ENCODE measurements at regions not wholly inside any gene's neighbourhood (a gene's known extent, or its start where the extent isn't known, plus 50 kb on each side); places are given as distances from the start of the nearest gene placed in this dataset.
A peak's percentile ranks its signal among the peaks of the same experiment; 100 is the strongest.
"Not testable (repeated sequence)": the region's sequence is repeated elsewhere in the genome, so short reads cannot be mapped to it uniquely, and the experiment has no call there.

DNA sequence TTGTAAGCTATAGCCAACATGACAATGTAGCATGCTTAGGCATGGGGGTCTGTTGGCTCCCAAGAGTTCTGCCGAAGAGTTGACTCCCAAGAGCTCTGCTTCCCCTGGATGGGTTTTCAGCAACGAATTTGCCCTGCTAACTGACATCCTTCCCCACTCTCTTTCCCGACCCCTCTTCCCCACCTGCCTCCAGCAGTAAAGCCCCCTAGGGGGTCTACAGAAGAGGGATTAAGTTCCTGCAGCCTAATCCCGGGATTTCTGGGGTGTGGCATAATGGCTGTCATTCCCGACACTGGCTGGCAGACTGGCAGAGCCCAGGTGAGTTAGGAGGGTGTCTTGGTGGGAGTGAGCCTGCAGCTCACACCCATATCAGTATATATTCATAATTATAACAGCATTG is 121.0 kb upstream of the ZNF184 start:
- no peak for DNase-seq (ENCODE audit: low read depth)
- H3K4me3 ChIP-seq (ENCODE audit: control insufficient read depth, low read depth, low read length), result peak overlapping the region; percentile 69
- no peak for TF ChIP-seq CTCF (conservative IDR thresholded peaks at IDR 0.05; ENCODE audit: control insufficient read depth, insufficient read depth, low read depth, low read length)

- peak overlapping the region; percentile 69 for H3K4me3 ChIP-seq (ENCODE audit: control insufficient read depth, low read depth, low read length)
- no peak for TF ChIP-seq CTCF (conservative IDR thresholded peaks at IDR 0.05; ENCODE audit: control insufficient read depth, insufficient read depth, low read depth, low read length)
- no peak for DNase-seq (ENCODE audit: low read depth)
These were observed 120.4 kb upstream of the ZNF184 start for GRCh38 chr6:27593200-27593818.

DNA sequence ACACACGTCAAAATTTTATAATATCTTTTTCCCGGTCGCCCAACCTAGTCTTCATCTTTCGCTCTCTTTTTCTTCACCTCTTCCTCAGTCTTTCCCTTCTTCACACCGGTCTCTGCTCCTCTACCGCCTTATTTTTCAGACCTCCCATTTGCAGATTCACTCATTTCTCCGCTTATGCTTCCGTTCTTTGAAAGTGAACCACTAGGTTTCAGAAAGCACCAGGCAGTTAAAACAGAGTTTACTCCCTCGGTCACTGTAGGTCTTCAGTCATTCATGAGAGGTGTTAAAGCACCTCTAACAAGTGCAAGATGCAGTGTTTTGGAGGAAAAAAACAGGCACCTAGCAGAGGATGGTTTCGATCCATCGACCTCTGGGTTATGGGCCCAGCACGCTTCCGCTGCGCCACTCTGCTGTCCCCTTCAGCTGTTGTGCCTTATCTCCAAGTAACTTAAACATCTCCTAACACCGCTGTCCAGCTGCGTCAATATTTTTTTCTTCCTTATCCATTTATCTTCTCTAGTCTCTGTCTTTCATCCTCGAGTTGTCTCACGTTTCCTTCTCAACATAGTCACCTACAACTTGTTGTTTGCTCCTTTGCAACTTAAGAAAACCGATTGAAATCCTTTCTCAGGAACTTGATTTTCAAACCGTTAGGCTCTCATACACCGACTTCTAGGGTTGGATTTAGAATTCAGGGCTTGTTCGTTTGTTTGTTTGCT is 119.7 kb upstream of the ZNF184 start:
- DNase-seq (ENCODE audit: low read depth), result peak; percentile 73
- peak overlapping the region; percentile 69 for H3K4me3 ChIP-seq (ENCODE audit: control insufficient read depth, low read depth, low read length)
- no peak for TF ChIP-seq CTCF (conservative IDR thresholded peaks at IDR 0.05; ENCODE audit: control insufficient read depth, insufficient read depth, low read depth, low read length)

GRCh38 chr6:27591699-27592480 is 119.0 kb upstream of the ZNF184 start:
- peak overlapping the region; percentile 69 for H3K4me3 ChIP-seq (ENCODE audit: control insufficient read depth, low read depth, low read length)
- DNase-seq (ENCODE audit: low read depth), result peak; percentile 72
- TF ChIP-seq CTCF (conservative IDR thresholded peaks at IDR 0.05; ENCODE audit: control insufficient read depth, insufficient read depth, low read depth, low read length), result no peak

- DNase-seq (ENCODE audit: low read depth); H3K4me3 ChIP-seq (ENCODE audit: control insufficient read depth, low read depth, low read length): not testable (repeated sequence)
These were observed 112.4 kb upstream of the ZNF184 start for GRCh38 chr6:27585316-27585715.

GRCh38 chr6:27584326-27584725 is 111.4 kb upstream of the ZNF184 start:
- no peak overlapping the region for H3K4me3 ChIP-seq (ENCODE audit: control insufficient read depth, low read depth, low read length)
- no peak for DNase-seq (ENCODE audit: low read depth)
- TF ChIP-seq CTCF (conservative IDR thresholded peaks at IDR 0.05; ENCODE audit: control insufficient read depth, insufficient read depth, low read depth, low read length), result no peak

Data from fibroblast of mammary gland (primary cell).